Renal cortical epithelial cell (primary cell): ENCODE measurements at regions not wholly inside any gene's neighbourhood (a gene's known extent, or its start where the extent isn't known, plus 50 kb on each side); places are given as distances from the start of the nearest gene placed in this dataset.

Experiments
- DNase-seq: peaks from one replicate; pipeline ENCODE4 v3.0.0-alpha.2; 2011; ENCODE audit warnings: low read depth

GRCh38 chr2:5236249-5236648, 455.9 kb upstream of the SOX11 start:
- no peak for DNase-seq

DNA sequence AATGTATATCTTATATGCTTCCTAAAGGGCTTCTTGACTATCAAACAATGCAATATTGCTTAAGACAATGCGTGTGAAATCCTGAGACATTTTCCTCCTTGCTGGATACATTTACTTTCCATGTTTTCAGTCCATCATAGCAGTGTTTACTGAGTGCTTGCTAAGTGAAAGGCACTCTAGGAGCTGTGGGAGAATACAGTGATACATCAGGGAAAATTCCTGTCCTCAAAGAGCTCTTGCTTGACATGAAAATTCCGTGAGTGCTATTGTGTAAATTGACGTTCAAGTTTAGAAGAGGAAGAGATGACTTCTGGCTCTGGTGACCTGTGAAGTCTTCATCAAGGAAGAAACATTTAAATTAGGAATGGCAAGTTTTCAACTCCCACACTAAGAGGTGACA, 449.4 kb upstream of the SOX11 start:
- no peak for DNase-seq

DNA sequence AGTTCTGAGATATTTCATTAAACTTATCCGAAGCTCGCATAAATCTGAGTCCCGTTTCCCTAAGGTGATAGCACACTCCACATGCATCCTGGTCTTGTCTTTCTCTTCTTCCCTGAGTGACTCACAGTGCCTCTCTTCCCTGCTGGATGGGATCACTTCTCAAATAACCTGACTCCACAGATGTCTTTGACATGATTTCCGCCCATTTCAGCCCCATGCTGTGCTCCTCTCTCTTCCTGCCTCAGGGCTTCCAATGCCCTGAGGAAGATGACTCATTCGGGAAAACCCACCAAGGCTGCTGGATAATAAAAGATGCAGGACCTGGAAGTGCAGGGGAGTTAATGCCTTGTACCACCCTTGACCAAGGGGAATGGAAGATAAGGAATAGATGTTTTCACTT, 441.7 kb upstream of the SOX11 start:
- no peak for DNase-seq

GRCh38 chr2:5253263-5253662, 438.9 kb upstream of the SOX11 start:
- no peak for DNase-seq

DNA sequence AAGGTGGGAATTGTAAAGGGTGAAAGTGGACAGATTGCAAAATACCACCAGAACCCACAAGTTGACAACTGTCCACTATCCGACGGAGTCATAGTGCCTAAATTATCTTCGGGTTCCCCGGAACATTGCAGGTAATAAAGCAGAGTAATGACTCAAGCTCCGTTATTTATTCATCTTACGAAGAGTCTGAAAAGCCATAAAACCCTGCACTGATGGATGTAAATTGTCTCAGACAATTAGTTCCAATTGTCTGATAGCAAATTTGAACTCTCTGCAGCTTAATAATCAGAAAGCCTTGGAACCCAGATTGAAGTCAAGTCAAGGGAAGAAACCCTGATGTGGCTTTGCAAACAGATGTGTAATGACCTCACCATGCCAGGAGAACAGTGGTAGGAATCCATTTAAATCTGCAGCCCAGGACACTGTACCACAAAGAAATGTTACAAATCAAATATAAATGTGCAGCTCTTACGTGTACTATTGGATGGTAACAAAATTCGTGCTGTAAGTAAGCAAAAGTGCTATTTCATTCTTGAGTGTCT, 437.3 kb upstream of the SOX11 start:
- DNase-seq = no peak

DNA sequence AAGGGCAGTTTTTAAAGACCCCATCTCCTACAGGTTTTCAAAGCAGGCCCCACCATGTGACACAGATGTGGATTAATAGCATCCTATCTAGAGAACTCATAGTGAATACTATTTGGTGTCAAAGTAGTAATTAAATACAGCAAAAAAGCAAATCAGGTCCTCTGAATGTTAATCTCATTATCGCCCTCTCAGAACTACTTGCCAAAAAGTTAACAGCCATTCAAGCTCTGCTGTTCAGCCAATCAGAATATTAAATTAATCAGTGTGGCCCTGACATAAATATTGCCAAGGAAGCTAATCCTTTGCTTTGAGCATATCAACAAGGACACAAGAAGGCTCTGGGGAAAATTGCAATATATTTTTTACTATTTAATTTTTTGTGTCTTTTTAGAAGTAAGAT, 428.9 kb upstream of the SOX11 start:
- DNase-seq = no peak

- DNase-seq = no peak
These were observed 427.8 kb upstream of the SOX11 start for GRCh38 chr2:5264361-5264760.

GRCh38 chr2:5285061-5285460, 407.1 kb upstream of the SOX11 start:
- DNase-seq = no peak

GRCh38 chr2:5285872-5286769, 406.1 kb upstream of the SOX11 start:
- DNase-seq = no peak

DNA sequence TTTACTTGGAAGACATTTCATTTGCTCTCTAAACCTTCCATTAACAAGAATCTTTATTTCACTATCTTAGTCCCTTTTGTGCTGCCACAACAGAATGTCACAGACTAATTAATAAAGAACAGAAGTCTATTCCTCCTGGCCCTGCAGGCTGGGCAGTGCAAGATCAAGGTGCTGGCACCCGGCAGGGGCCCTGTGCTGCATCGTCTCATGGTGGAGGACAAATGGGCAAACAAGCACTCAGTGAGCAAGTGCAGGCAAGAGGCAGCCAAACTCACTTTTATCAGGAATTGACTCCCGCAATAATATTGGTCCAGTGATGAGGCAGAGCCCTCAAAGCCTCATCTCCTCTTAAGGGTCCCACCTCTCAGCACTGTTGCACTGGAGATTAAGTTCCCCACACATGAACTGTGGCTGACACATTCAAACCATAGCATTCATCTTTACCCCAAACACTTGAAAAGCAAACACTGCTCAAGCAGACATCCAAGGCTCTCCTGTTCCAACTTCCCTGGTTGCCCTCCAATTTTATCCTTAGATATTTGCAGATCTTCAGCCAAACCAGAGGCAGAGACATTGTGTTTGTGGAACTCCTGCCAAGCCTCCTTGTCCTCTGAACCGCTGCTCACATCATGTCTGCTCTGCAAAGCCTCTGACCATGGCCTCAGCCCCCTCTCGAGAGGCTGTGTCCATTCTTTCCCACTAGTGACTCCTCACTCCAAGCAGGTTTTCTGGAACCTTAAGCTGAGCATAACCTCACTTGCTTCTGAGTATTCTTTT, 404.4 kb upstream of the SOX11 start:
- DNase-seq = no peak

DNA sequence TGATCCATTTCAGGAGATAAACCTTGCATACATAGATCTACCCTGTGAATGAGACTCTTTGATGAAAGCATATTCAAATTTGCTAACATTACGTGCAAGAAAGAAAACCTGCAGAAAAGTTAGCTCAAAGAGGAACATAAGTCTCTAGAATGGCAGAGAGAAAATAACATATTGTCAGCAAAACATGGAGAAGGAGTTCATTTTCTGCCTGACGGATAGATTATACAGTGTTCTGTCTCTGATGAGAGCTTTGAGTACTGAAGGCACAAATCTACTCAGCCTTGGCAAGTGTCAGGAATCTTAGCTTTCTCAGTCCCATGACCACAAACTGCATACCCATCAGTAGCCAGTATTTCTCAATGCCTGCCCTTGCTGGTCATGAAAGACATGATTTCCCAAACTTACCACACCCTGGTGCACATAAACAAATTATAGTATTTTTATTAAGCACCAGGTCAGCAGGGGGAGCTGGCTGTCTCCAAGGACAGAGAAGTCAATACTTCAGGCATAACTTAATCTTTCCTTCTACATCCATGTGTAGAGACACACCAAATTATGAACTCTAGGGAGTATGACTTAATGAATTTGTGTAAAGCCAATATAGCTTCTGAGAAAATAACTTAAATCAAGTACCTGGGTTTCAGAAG, 401.2 kb upstream of the SOX11 start:
- DNase-seq = peak; percentile 13

DNA sequence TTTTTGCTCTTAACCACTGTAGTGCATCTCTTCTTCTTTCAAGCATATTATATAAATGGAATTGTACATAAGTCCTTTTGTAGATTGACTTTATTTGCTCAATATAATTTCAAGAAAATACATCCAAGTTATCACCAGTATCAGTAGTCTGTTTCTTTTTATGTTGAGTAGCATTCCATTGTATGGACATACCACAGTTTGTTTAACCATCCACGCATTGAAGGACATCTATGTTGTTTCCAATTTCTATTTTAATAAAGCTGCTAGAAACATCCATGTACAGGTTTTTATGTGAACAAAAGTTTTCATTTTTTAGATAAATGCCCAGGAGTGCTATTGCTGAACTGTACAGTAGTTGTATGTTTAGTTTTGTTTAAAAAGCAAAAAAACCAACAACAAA, 387.5 kb upstream of the SOX11 start:
- DNase-seq = no peak

GRCh38 chr2:5315041-5315440, 377.1 kb upstream of the SOX11 start:
- DNase-seq = no peak

- DNase-seq = no peak
These were observed 376.7 kb upstream of the SOX11 start for GRCh38 chr2:5315512-5315911.

- DNase-seq = no peak
These were observed 376.1 kb upstream of the SOX11 start for GRCh38 chr2:5316001-5316490.

DNA sequence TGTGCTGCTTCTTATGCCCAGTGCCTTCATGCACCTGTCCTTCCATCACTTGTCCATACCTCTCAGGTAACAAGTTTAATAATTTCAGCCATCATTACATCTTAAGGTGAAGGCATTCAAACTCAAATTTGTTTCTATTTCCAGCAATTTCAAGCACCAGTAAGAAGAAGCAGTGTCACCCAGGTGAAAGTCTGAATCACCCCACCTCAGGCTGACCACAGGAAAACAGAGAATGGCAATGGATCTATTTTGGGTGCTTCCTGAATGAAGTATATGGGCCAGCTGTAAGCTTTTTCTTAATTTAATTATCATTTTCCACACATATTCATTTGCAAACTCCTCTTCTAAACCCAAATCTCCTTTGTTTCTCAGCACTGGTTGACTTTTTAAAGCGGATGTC, 372.7 kb upstream of the SOX11 start:
- no peak for DNase-seq

- no peak for DNase-seq
These were observed 369.8 kb upstream of the SOX11 start for GRCh38 chr2:5322396-5322795.

- no peak for DNase-seq
These were observed 366.7 kb upstream of the SOX11 start for GRCh38 chr2:5325523-5325922.

- DNase-seq = no peak
These were observed 363.4 kb upstream of the SOX11 start for GRCh38 chr2:5328826-5329225.

DNA sequence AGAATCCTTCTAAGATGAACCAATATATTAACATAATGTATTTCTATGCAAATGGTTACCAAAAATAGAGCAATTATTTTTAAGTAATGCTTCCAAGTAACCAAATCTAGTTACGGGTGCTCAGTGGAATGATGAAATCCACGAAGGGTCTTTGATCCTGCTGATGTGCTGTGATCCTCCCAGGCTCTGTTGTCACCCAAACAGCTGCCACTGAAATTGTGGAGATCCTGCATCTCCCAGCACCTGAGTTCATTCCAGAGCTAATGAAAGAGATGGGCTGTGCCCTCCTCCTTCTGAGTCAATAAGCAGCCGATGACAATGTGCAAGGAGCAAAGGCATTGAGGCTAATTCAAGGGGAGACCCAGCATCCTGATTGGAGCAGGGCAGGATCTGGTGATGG, 362.4 kb upstream of the SOX11 start:
- no peak for DNase-seq

DNA sequence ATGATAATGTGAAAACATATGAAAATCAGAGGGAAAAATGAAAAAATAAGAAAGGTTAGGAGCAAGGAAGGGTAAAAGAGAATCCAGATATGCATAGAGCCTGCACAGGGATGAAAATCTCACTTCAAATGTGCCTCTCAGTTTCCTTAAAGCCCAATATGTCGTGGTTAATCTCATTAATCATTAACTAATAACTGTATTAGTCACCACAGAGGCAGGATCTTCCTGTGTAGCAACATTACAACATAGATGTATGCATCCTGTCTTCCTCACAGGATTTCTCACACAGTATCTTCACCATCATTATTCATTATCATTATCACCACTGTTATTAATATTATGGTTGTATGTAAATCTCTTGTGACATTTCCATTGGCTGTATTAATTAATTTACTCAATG, 361.2 kb upstream of the SOX11 start:
- peak; percentile 67 for DNase-seq

DNA sequence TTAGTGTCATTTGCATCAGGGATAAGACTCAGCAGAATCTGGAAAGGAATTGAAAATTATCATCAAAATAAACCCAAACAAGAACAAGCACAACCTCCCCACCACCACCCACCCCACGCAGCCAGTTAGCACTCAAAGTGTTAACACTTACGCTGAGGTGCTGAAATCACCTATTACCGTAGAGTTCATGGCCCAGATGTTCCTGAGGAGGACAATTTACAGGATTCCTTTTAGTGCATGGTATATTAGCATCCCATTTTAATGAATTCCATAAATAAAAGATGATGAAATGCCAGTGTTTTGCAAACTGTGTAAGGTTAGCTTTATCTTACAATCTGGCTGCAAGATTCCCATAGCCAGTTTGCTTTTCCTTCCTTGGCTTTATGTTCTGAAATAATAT, 359.3 kb upstream of the SOX11 start:
- DNase-seq = no peak
